K562 (cell line): ENCODE measurements at regions not wholly inside any gene's neighbourhood (a gene's known extent, or its start where the extent isn't known, plus 50 kb on each side); places are given as distances from the start of the nearest gene placed in this dataset.

Source experiments
- ATAC-seq: fragments of 200-7000 bp; cut with Tn5 transposase; 3 replicates; pipeline ENCODE4 v1.9.1; 2020; ENCODE audit warnings: moderate library complexity
- BruUV-seq: library from RNA; stranded (reverse); fragments of 400-500 nt; replicated peaks from 2 replicates; lab custom pipeline; 2021; lab: Mats Ljungman, UMichigan
- CTCF ChIA-PET: fragments of 300-600 bp; formaldehyde crosslinking; extraction: SDS; loops from one replicate; lab custom pipeline; 2021; ENCODE audit warnings: low intra/inter-chr PET ratio; lab: Yijun Ruan, JAX
- POLR2A ChIA-PET: fragments of 300-600, 350-650 bp; sonication (Branson Sonifier 250); formaldehyde crosslinking; extraction: SDS; loops from one replicate; lab custom pipeline; 2021; ENCODE audit warnings: antibody characterized with exemption, inconsistent platforms; lab: Yijun Ruan, JAX
- DNase-seq, 4 experiments: peaks; one replicate each; pipeline versions ENCODE4 v3.0.0 to v3.0.0-alpha.2; 2011 to 2018; ENCODE audit warnings: low spot score in 3 of 4, mixed read lengths in 3 of 4; ENCODE audit errors: extremely low read depth in 1 of 4
- FAIRE-seq: peaks from 2 replicates; lab custom pipeline; 2011; peaks lifted over from hg19 to GRCh38; lab: Jason Lieb, UNC
- H2AFZ ChIP-seq: 2 replicates; pipeline ENCODE4 v1.6.0; 2011; ENCODE audit warnings: low read depth, low read length, control low read depth, inconsistent platforms
- H3K27ac ChIP-seq: fragments of 200-600 bp; 3 replicates; pipeline ENCODE4 v1.8.0; 2011; ENCODE audit warnings: low read depth, mild to moderate bottlenecking, control low read depth, inconsistent platforms, low read length, moderate library complexity, mixed read lengths; ENCODE audit errors: extremely low read depth
- H3K27me3 ChIP-seq, 2 experiments: fragments of 300-600 bp in 1 of 2; 2 replicates in 1 of 2; 3 replicates in 1 of 2; pipeline versions ENCODE4 v1.6.0 to v1.8.0; 2011; ENCODE audit warnings: inconsistent platforms in 2 of 2, low read length in 2 of 2, mild to moderate bottlenecking in 1 of 2, mixed read lengths in 1 of 2, moderate library complexity in 1 of 2; ENCODE audit not compliant: control insufficient read depth in 2 of 2, insufficient read depth in 2 of 2
- H3K36me3 ChIP-seq: fragments of 300-600 bp; 3 replicates; pipeline ENCODE4 v1.8.0; 2011; ENCODE audit warnings: mild to moderate bottlenecking, low read length, inconsistent platforms; ENCODE audit not compliant: control insufficient read depth, insufficient read depth
- H3K4me1 ChIP-seq, 2 experiments: fragments of 200-600 bp in 1 of 2; replicated peaks in 1 of 2; 2 replicates in 1 of 2; 3 replicates in 1 of 2; pipeline versions ENCODE4 v1.5.1 to v1.8.0; 2011; ENCODE audit warnings: inconsistent platforms in 2 of 2, low read length in 2 of 2, mild to moderate bottlenecking in 1 of 2, mixed read lengths in 1 of 2, moderate library complexity in 1 of 2; ENCODE audit not compliant: control insufficient read depth in 2 of 2, insufficient read depth in 2 of 2
- H3K4me2 ChIP-seq: 2 replicates; pipeline ENCODE4 v1.6.1; 2011; ENCODE audit warnings: low read length, control low read depth, inconsistent platforms, mixed read lengths; ENCODE audit not compliant: insufficient read depth
- H3K4me3 ChIP-seq: fragments of 200-600 bp; sonication (generic), shearing (Covaris generic); 2 replicates; pipeline ENCODE4 v1.5.1; 2016; ENCODE audit warnings: control low read depth, inconsistent platforms
- H3K79me2 ChIP-seq: fragments of 200-600 bp; 3 replicates; pipeline ENCODE4 v1.8.0; 2011; ENCODE audit warnings: low read length, inconsistent platforms; ENCODE audit not compliant: control insufficient read depth, insufficient read depth
- H3K9ac ChIP-seq, 2 experiments: 2 replicates each; pipeline versions ENCODE4 v1.6.0 to v1.6.1; 2011; ENCODE audit warnings: low read depth in 2 of 2, low read length in 2 of 2, control low read depth in 1 of 2, inconsistent platforms in 1 of 2, mild to moderate bottlenecking in 1 of 2, mixed read lengths in 1 of 2; ENCODE audit not compliant: insufficient read depth in 1 of 2
- H3K9me1 ChIP-seq: one replicate; pipeline ENCODE4 v1.6.0; 2011; ENCODE audit warnings: inconsistent platforms, mild to moderate bottlenecking, low read length, moderate library complexity; ENCODE audit not compliant: control insufficient read depth, insufficient read depth
- H3K9me3 ChIP-seq: replicated peaks from 2 replicates; pipeline ENCODE4 v1.5.1; 2011; ENCODE audit warnings: low read depth, low read length, inconsistent platforms; ENCODE audit not compliant: control insufficient read depth, insufficient read depth
- H4K20me1 ChIP-seq: replicated peaks from 2 replicates; pipeline ENCODE4 v1.6.1; 2011; ENCODE audit warnings: low read length, inconsistent platforms, mixed read lengths; ENCODE audit not compliant: control insufficient read depth, insufficient read depth
- BRCA1 ChIP-seq, 2 experiments: fragments of 450-650 bp in 1 of 2; sonication (generic) in 1 of 2; formaldehyde crosslinking in 1 of 2; IDR thresholded peaks; 2 replicates each; pipeline versions ENCODE4 v1.5.0 to v1.6.1; 2017 to 2020; ENCODE audit warnings: mild to moderate bottlenecking in 1 of 2, missing genetic modification reagents in 1 of 2
- HMG20B ChIP-seq: fragments of 250-450 bp; sonication (Bioruptor Pico); IDR thresholded peaks from 2 replicates; pipeline ENCODE4 v1.5.0; 2021; ENCODE audit warnings: mild to moderate bottlenecking
- HNRNPH1 ChIP-seq: fragments of 200-400 bp; formaldehyde crosslinking; optimal IDR thresholded peaks from 2 replicates; pipeline ENCODE3; 2017; ENCODE audit warnings: low read depth, mild to moderate bottlenecking, low read length, moderate library complexity
- KLF10 ChIP-seq: fragments of 250-450 bp; sonication (Bioruptor Pico); IDR thresholded peaks from 2 replicates; pipeline ENCODE4 v1.6.1; 2021; ENCODE audit warnings: matching md5 sums
- L3MBTL2 ChIP-seq: fragments of 450-650 bp; IDR thresholded peaks from 2 replicates; pipeline ENCODE4 v1.6.1; 2016; ENCODE audit warnings: mild to moderate bottlenecking, moderate library complexity
- NCOA1 ChIP-seq: fragments of 450-650 bp; IDR thresholded peaks from 2 replicates; pipeline ENCODE4 v1.6.1; 2016; ENCODE audit warnings: low read depth
- NRF1 ChIP-seq, 2 experiments: fragments of 450-650 bp; IDR thresholded peaks in 1 of 2; conservative IDR thresholded peaks in 1 of 2; 2 replicates each; pipeline ENCODE4 v1.6.1; 2014; ENCODE audit warnings: mild to moderate bottlenecking in 2 of 2
- PHF20 ChIP-seq: fragments of 450-650 bp; IDR thresholded peaks from 2 replicates; pipeline ENCODE4 v1.6.1; 2018; ENCODE audit not compliant: partially characterized antibody
- POLR3A ChIP-seq: IDR thresholded peaks from 2 replicates; pipeline ENCODE4 v1.6.1; 2011; ENCODE audit warnings: borderline replicate concordance, mild to moderate bottlenecking, moderate library complexity; ENCODE audit not compliant: insufficient read length, insufficient read depth; ENCODE audit errors: extremely low read depth
- RBM17 ChIP-seq: fragments of 200-400 bp; formaldehyde crosslinking; IDR thresholded peaks from 2 replicates; pipeline ENCODE4 v1.6.1; 2017; ENCODE audit warnings: low read depth, mild to moderate bottlenecking, low read length, borderline replicate concordance
- SAP30 ChIP-seq: fragments of 200-600 bp; sonication (generic); IDR thresholded peaks from 2 replicates; pipeline ENCODE4 v1.6.1; 2012; ENCODE audit warnings: borderline replicate concordance, low read depth, mild to moderate bottlenecking, moderate library complexity, low read length, control low read depth, inconsistent platforms; ENCODE audit not compliant: insufficient read depth, poor library complexity, severe bottlenecking
- YBX1 ChIP-seq: fragments of 450-650 bp; IDR thresholded peaks from 2 replicates; pipeline ENCODE4 v1.7.1; 2016; ENCODE audit warnings: mild to moderate bottlenecking
- ZBED1 ChIP-seq: IDR thresholded peaks from 2 replicates; pipeline ENCODE4 v1.6.1; 2014
- ZNF124 ChIP-seq: sonication (generic); formaldehyde crosslinking; IDR thresholded peaks from 2 replicates; pipeline ENCODE4 v1.8.1; 2022; ENCODE audit warnings: missing genetic modification reagents
- ZNF134 ChIP-seq: fragments of 250-450 bp; sonication (Bioruptor Pico); conservative IDR thresholded peaks from 2 replicates; pipeline ENCODE4 v1.4.0; 2020
- ZNF384 ChIP-seq: IDR thresholded peaks from 2 replicates; pipeline ENCODE4 v1.6.1; 2012; ENCODE audit warnings: low read depth, low read length, improper control_type of control experiment
- ZNF512 ChIP-seq: IDR thresholded peaks from 2 replicates; pipeline ENCODE4 v1.6.1; 2016; ENCODE audit warnings: missing genetic modification characterization, missing compliant biosample characterization
- WGBS: fragments of 100-300 bp; shearing (Covaris generic); methylation state at CpG from one replicate; pipeline ENCODE4 v1.1.6; 2016; ENCODE audit warnings: low coverage, mixed read lengths; ENCODE audit not compliant: insufficient coverage; ENCODE audit errors: missing lambda C conversion rate; 5-methylcytosine and 5-hydroxymethylcytosine counted together
- in situ Hi-C: fragments of 300-500 bp; cut with MboI; formaldehyde crosslinking; loops from 4 replicates; pipeline ENCODE4 v1.15.0; 2018; ENCODE audit warnings: inconsistent platforms, mixed read lengths
- intact Hi-C: fragments of 100-400 bp; cut with micrococcal nuclease; formaldehyde crosslinking; loops from 2 replicates; pipeline ENCODE4 v1.14.2; 2022

- no peak for ATAC-seq
Measured at GRCh38 chr10:53403688-53404087, 631.1 kb upstream of the MBL2 start.

GRCh38 chr10:53402594-53402993 lies 630.0 kb upstream of the MBL2 start:
- H2AFZ ChIP-seq = no peak overlapping the region
- H3K4me2 ChIP-seq = no peak overlapping the region
- intact Hi-C loops (no loop called here), in situ Hi-C loops (no loop called here)
- H3K36me3 ChIP-seq = no peaks in the 10 kb centered on the region
- ATAC-seq = no peak
- BruUV-seq = no TSS peak
- FAIRE-seq = no peak
- no peaks in the 10 kb centered on the region for H3K9me3 ChIP-seq
- ChIA-PET POLR2A (no interaction called here), CTCF (no interaction called here)
- 5% methylated on average over 3 of the region's 3 CpGs for WGBS
- no peak overlapping the region for H3K4me3 ChIP-seq
- no peaks in the 10 kb centered on the region for H3K27me3 ChIP-seq
- no peak for DNase-seq
- no peaks in the 10 kb centered on the region for H3K79me2 ChIP-seq
- TF ChIP-seq YBX1 (no peak), BRCA1 (IDR thresholded peaks at IDR 0.05) (no peak), BRCA1 (CRISPR knock-in tag; IDR thresholded peaks at IDR 0.05) (no peak), SAP30 (no peak), HMG20B (CRISPR knock-in tag) (no peak), ZNF512 (tag) (no peak), KLF10 (no peak), NRF1 (conservative IDR thresholded peaks at IDR 0.05 in 1 of 2, IDR thresholded peaks at IDR 0.05 in 1 of 2) (no peak), L3MBTL2 (no peak), HNRNPH1 (no peak), POLR3A (no peak), PHF20 (no peak), ZBED1 (no peak), ZNF134 (CRISPR knock-in tag) (no peak), NCOA1 (no peak), ZNF124 (CRISPR knock-in tag) (no peak)
- no peak overlapping the region for H3K9ac ChIP-seq
- no peaks in the 10 kb centered on the region for H3K9me1 ChIP-seq
- no peaks in the 10 kb centered on the region for H4K20me1 ChIP-seq
- H3K4me1 ChIP-seq = no peaks in the 10 kb centered on the region
- H3K27ac ChIP-seq = no peak overlapping the region

More at GRCh38 chr10:53403688-53404087, 631.1 kb upstream of the MBL2 start:
- H3K9ac ChIP-seq = no peak overlapping the region
- intact Hi-C loops = no loop called here
- H3K36me3 ChIP-seq = no peaks in the 10 kb centered on the region
- H3K9me3 ChIP-seq = no peaks in the 10 kb centered on the region
- no peak overlapping the region for H3K27ac ChIP-seq
- no peak for TF ChIP-seq ZNF384
- no peak for TF ChIP-seq RBM17
- no peak overlapping the region for H3K4me2 ChIP-seq
- no peak overlapping the region for H2AFZ ChIP-seq
- WGBS = 0% methylated on average over 4 of the region's 4 CpGs
- ChIA-PET CTCF (no interaction called here), POLR2A (no interaction called here)
- H3K27me3 ChIP-seq = no peaks in the 10 kb centered on the region
- H3K4me3 ChIP-seq = no peak overlapping the region
- DNase-seq (no peak), FAIRE-seq (no peak)
- no peaks in the 10 kb centered on the region for H3K4me1 ChIP-seq
- no TSS peak for BruUV-seq
- H3K9me1 ChIP-seq = no peaks in the 10 kb centered on the region
- no peaks in the 10 kb centered on the region for H3K79me2 ChIP-seq
- in situ Hi-C loops = no loop called here
- H4K20me1 ChIP-seq = no peaks in the 10 kb centered on the region
